Stomach (tissue), 8 donors: ENCODE measurements at regions not wholly inside any gene's neighbourhood (a gene's known extent, or its start where the extent isn't known, plus 50 kb on each side); places are given as distances from the start of the nearest gene placed in this dataset.

ENCODE experiments used
- DNase-seq, 2 donors: peaks; one replicate each; pipeline versions ENCODE4 v3.0.0 to v3.0.0-alpha.2; 2013 to 2019
- H3K27ac ChIP-seq, 5 donors: fragments of 200-600 bp in 4 of 5; sonication (generic) in 4 of 5; one replicate each; pipeline ENCODE4 v1.5.1; 2013 to 2019; ENCODE audit warnings: mild to moderate bottlenecking in 1 of 5, moderate library complexity in 1 of 5
- H3K27me3 ChIP-seq, 3 donors: fragments of 200-600 bp; sonication (generic); one replicate each; pipeline ENCODE4 v1.5.1; 2017 to 2019; ENCODE audit warnings: mixed run types in 1 of 3
- H3K36me3 ChIP-seq, 4 donors: fragments of 200-600 bp; sonication (generic); 1 replicate in 3 of 4; 2 replicates in 1 of 4; pipeline ENCODE4 v1.5.1; 2016 to 2019
- H3K4me1 ChIP-seq, 4 donors: fragments of 200-600 bp; sonication (generic); one replicate each; pipeline ENCODE4 v1.5.1; 2016 to 2019
- H3K4me3 ChIP-seq, 4 donors: fragments of 200-600 bp; sonication (generic) in 3 of 4; one replicate each; pipeline ENCODE4 v1.5.1; 2016 to 2019; ENCODE audit warnings: mild to moderate bottlenecking in 1 of 4
- H3K9me3 ChIP-seq, 4 donors: fragments of 200-600 bp; sonication (generic); one replicate each; pipeline ENCODE4 v1.5.1; 2016 to 2019
- EP300 ChIP-seq: sonication (generic); formaldehyde crosslinking; IDR thresholded peaks from one replicate; pipeline ENCODE4 v1.6.1; 2017; ENCODE audit warnings: antibody characterized with exemption
- POLR2A ChIP-seq, 4 donors: fragments of 450-650 bp; IDR thresholded peaks; one replicate each; pipeline ENCODE4 v1.6.1; 2016; ENCODE audit warnings: antibody characterized with exemption in 4 of 4, control low read depth in 2 of 4, mild to moderate bottlenecking in 1 of 4, moderate library complexity in 1 of 4
- POLR2AphosphoS5 ChIP-seq, 3 donors: sonication (generic); formaldehyde crosslinking; IDR thresholded peaks; one replicate each; pipeline ENCODE4 v1.6.1; 2016; ENCODE audit warnings: antibody characterized with exemption in 3 of 3
- WGBS, 5 donors: extraction: QIAGEN DNeasy Blood & Tissue Kit in 3 of 5; methylation state at CpG; one replicate each; pipeline versions ENCODE4 v1.1.5 to v1.1.7; 2013 to 2018; 5-methylcytosine and 5-hydroxymethylcytosine counted together
- intact Hi-C: fragments of 100-400 bp; cut with DNase I; formaldehyde crosslinking; loops from one replicate; pipeline ENCODE4 v1.15.1; 2023; ENCODE audit warnings: low total_unique reads
- TF ChIP-seq, protein P1 (sequence below), 7 experiments: fragments of 450-650 bp in 4 of 7; fragments of 200-600 bp in 3 of 7; sonication (generic) in 3 of 7; IDR thresholded peaks; one replicate each; pipeline ENCODE4 v1.5.1; 2016 to 2019; ENCODE audit warnings: antibody characterized with exemption in 7 of 7, control low read depth in 2 of 7, mild to moderate bottlenecking in 1 of 7
- donor health status: healthy with polysubstance abuse.
- donor health status: Bipolar disorder and iron deficiency.
- donor health status: healthy.

- DNase-seq: no peak
- no peak overlapping the region for H3K27ac ChIP-seq
- no peaks in the 10 kb centered on the region for H3K4me1 ChIP-seq
- intact Hi-C loops: no loop called here
- no peak overlapping the region for H3K4me3 ChIP-seq
- H3K36me3 ChIP-seq: no peaks in the 10 kb centered on the region
- H3K27me3 ChIP-seq: no peaks in the 10 kb centered on the region
- H3K9me3 ChIP-seq: peaks cover 0 to 4% (median 2%) of the 10 kb centered on the region in 4 donors
- TF ChIP-seq POLR2A (IDR thresholded peaks at IDR 0.05) (no peak), POLR2AphosphoS5 (IDR thresholded peaks at IDR 0.05) (no peak), EP300 (no peak)
- TF ChIP-seq, protein P1, sequence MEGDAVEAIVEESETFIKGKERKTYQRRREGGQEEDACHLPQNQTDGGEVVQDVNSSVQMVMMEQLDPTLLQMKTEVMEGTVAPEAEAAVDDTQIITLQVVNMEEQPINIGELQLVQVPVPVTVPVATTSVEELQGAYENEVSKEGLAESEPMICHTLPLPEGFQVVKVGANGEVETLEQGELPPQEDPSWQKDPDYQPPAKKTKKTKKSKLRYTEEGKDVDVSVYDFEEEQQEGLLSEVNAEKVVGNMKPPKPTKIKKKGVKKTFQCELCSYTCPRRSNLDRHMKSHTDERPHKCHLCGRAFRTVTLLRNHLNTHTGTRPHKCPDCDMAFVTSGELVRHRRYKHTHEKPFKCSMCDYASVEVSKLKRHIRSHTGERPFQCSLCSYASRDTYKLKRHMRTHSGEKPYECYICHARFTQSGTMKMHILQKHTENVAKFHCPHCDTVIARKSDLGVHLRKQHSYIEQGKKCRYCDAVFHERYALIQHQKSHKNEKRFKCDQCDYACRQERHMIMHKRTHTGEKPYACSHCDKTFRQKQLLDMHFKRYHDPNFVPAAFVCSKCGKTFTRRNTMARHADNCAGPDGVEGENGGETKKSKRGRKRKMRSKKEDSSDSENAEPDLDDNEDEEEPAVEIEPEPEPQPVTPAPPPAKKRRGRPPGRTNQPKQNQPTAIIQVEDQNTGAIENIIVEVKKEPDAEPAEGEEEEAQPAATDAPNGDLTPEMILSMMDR (IDR thresholded peaks at IDR 0.05): no peak
- 76 to 97% (median 94%) methylated on average over 3 of the region's 3 CpGs for WGBS, 5 donors
Observed at GRCh38 chr1:113314600-113314999, 75.7 kb upstream of the MAGI3 start.

- Histone ChIP-seq H3K4me3 (no peak overlapping the region), H3K9me3 (peaks cover 0 to 3% (median 0%) of the 10 kb centered on the region in 4 donors), H3K27me3 (no peaks in the 10 kb centered on the region), H3K27ac (peak overlapping the region in 4 of 5 donors; percentile 53 to 74 (median 65)), H3K36me3 (no peaks in the 10 kb centered on the region), H3K4me1 (peaks cover 0 to 11% (median 8%) of the 10 kb centered on the region in 4 donors)
- TF ChIP-seq POLR2AphosphoS5 (IDR thresholded peaks at IDR 0.05): peak in 1 of 3 donors; percentile 8
- TF ChIP-seq, protein P1 (IDR thresholded peaks at IDR 0.05): no peak
- TF ChIP-seq EP300: no peak
- TF ChIP-seq POLR2A (IDR thresholded peaks at IDR 0.05): no peak
- intact Hi-C loops: no loop called here
- peak in 1 of 2 donors; percentile 58 for DNase-seq
Observed at GRCh38 chr1:113320272-113320671, 70.0 kb upstream of the MAGI3 start.

DNA sequence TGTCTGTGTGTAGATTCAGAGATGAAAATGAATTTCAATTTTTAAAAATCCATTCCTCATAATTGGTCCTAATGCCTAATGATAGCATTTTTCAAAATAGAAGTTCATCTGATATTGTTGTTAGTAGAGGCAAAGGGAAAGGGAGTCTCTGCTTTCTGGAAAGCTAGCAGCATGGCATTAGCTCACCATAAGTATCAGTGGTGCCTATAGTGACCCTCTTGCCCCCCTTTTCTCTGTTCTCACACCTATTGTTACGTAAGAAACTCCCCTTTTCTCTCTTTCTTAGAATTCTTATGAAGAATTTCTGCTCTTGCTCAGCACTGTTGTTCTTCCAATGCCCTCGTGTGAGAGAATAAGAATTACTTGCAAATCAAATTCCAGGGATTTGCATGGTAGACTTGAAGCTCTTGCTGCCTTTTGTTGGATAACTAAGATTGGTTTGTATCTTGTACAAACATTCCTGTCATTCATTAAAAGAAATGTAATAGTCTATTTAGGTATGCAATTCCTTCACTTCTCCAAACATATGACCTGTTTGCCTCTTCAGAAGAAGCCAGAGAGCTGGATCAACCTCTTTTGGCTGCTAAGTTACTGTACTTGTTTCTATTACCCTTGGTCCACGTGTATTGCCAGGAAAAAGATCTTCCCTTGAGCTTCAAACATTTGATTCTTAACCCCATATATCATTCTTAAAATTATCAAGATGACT lies 69.2 kb upstream of the MAGI3 start:
- H3K27ac ChIP-seq: peak overlapping the region; percentile 52 to 74 (median 57)
- peaks cover 0 to 3% (median 0%) of the 10 kb centered on the region in 4 donors for H3K9me3 ChIP-seq
- DNase-seq: peak in 1 of 2 donors; percentile 29
- no peak overlapping the region for H3K4me3 ChIP-seq
- H3K36me3 ChIP-seq: no peaks in the 10 kb centered on the region
- intact Hi-C loops: no loop called here
- TF ChIP-seq, protein P1 (IDR thresholded peaks at IDR 0.05): no peak
- TF ChIP-seq POLR2AphosphoS5 (IDR thresholded peaks at IDR 0.05) (no peak), POLR2A (IDR thresholded peaks at IDR 0.05) (no peak), EP300 (no peak)
- 10 to 34% (median 29%) methylated on average over 3 of the region's 3 CpGs for WGBS, 5 donors
- H3K4me1 ChIP-seq: peaks cover 0 to 11% (median 8%) of the 10 kb centered on the region in 4 donors
- H3K27me3 ChIP-seq: no peaks in the 10 kb centered on the region

DNA sequence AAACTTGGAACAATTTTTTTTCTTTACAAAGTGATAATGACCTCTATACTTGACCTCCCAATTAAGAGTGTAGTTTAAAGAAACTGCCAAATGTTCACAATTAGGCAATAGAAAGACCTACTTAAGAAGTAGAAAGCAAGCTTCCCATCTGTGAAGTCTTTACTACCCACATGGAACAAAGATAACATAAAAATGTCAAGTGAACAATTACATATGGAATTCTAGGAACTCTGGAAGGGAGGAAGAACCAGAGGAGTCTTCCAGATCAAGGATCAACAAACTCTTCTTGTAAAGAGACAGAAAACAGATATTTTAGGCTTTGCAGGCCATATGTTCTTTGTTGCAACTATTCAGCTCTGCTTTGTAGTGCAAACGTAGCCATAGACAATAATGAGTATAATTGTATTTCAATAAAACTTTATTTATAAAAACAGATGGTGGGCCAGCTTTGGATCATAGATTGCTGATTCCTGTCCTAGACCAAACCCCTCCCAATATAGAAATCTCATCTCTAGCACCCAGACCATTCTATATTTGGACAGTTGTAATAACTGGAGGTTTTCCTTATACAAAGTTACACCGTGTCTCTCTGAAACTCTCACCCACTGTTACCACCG lies 68.4 kb upstream of the MAGI3 start:
- WGBS, 5 donors: 81 to 88% (median 86%) methylated on average over 3 of the region's 3 CpGs
- Histone ChIP-seq H3K4me3 (no peak overlapping the region), H3K9me3 (peaks cover 0 to 3% (median 0%) of the 10 kb centered on the region in 4 donors), H3K4me1 (peaks cover 0 to 11% (median 8%) of the 10 kb centered on the region in 4 donors), H3K27ac (peak overlapping the region in 4 of 5 donors; percentile 53 to 74 (median 65)), H3K36me3 (no peaks in the 10 kb centered on the region), H3K27me3 (no peaks in the 10 kb centered on the region)
- intact Hi-C loops: no loop called here
- DNase-seq: no peak
- TF ChIP-seq POLR2AphosphoS5 (IDR thresholded peaks at IDR 0.05) (no peak), EP300 (no peak), POLR2A (IDR thresholded peaks at IDR 0.05) (no peak)
- TF ChIP-seq, protein P1 (IDR thresholded peaks at IDR 0.05): no peak
